Ishikawa (cell line): ENCODE measurements at regions not wholly inside any gene's neighbourhood (a gene's known extent, or its start where the extent isn't known, plus 50 kb on each side); places are given as distances from the start of the nearest gene placed in this dataset.

ENCODE experiments used
- CEBPB ChIP-seq: IDR thresholded peaks from 2 replicates; pipeline ENCODE4 v1.6.1; 2012
- CREB1 ChIP-seq: IDR thresholded peaks from 2 replicates; pipeline ENCODE4 v1.6.1; 2012; ENCODE audit warnings: low read depth
- EGR1 ChIP-seq: IDR thresholded peaks from 2 replicates; pipeline ENCODE4 v1.6.1; 2012
- EP300 ChIP-seq: IDR thresholded peaks from 2 replicates; pipeline ENCODE4 v1.6.1; 2012; ENCODE audit warnings: borderline replicate concordance
- FOXM1 ChIP-seq: IDR thresholded peaks from 2 replicates; pipeline ENCODE4 v1.6.1; 2012; ENCODE audit warnings: low read depth, borderline replicate concordance
- NFIC ChIP-seq: IDR thresholded peaks from 2 replicates; pipeline ENCODE4 v1.6.1; 2012
- RAD21 ChIP-seq: IDR thresholded peaks from 2 replicates; pipeline ENCODE4 v1.6.1; 2012; ENCODE audit warnings: low read depth
- TAF1 ChIP-seq: IDR thresholded peaks from 2 replicates; pipeline ENCODE4 v1.6.1; 2012; ENCODE audit warnings: low read depth, mild to moderate bottlenecking
- TCF12 ChIP-seq: IDR thresholded peaks from 2 replicates; pipeline ENCODE4 v1.6.1; 2012; ENCODE audit warnings: low read depth
- TEAD4 ChIP-seq: IDR thresholded peaks from 2 replicates; pipeline ENCODE4 v1.6.1; 2012
- YY1 ChIP-seq: IDR thresholded peaks from 2 replicates; pipeline ENCODE4 v1.6.1; 2012; ENCODE audit warnings: low read depth
- ZBTB7A ChIP-seq: IDR thresholded peaks from 2 replicates; pipeline ENCODE4 v1.6.1; 2012; ENCODE audit warnings: low read depth
- TF ChIP-seq, protein P1 (sequence below): IDR thresholded peaks from 2 replicates; pipeline ENCODE4 v1.6.1; 2012
- TF ChIP-seq, protein P2 (sequence below): IDR thresholded peaks from 2 replicates; pipeline ENCODE4 v1.6.1; 2012; ENCODE audit warnings: low read depth, mild to moderate bottlenecking
- TF ChIP-seq, protein P3 (sequence below): IDR thresholded peaks from 2 replicates; pipeline ENCODE4 v1.6.1; 2012

DNA sequence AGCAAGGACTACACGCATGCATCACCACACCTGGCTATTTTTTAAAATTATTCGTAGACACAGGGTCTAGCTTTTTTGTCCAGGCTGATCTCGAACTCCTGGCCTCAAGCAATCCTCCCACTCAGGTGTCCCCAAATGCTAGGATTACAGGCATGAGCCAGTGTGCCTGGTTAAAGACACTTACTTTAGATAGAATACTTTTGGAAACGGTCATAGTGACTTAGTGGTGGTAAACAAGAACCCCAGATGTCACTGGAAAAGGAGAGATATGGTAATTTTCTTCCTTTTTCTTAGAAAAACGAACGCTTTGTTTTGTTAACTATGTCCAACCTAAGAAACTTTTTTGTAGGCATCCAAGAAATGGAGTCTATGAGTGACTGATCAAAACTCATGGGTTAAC lies 137.3 kb downstream of the TFAP2B start:
- no peak for TF ChIP-seq FOXM1
- TF ChIP-seq TAF1 = no peak
- TF ChIP-seq, protein P1, sequence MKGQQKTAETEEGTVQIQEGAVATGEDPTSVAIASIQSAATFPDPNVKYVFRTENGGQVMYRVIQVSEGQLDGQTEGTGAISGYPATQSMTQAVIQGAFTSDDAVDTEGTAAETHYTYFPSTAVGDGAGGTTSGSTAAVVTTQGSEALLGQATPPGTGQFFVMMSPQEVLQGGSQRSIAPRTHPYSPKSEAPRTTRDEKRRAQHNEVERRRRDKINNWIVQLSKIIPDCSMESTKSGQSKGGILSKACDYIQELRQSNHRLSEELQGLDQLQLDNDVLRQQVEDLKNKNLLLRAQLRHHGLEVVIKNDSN = no peak
- no peak for TF ChIP-seq EGR1
- no peak for TF ChIP-seq YY1

DNA sequence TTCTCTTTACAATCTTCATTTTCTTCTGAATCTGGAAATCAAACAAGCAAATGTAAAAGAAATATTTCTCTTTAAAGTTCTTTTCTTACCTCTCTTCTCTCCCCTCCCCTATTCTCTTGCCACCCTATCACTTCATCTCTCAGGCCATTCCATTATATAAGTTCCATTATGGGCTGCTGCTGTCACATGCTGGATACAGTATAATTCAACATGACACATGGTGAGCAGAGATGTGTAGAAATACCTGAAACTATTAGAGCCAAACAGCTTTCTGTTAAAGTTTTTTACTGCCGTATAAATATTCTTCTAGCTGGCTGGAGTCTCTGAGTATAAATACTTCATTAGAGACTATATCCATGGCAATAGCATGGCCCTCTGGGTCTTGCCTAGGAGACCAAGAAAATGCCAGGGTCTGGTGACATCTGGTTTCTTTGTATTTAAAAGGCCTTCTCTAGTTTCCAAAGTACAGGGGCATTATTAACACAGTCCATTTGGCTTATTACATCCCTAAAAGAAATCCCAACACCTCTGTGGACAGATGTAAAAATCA lies 139.6 kb downstream of the TFAP2B start:
- no peak for TF ChIP-seq YY1
- no peak for TF ChIP-seq NFIC
- TF ChIP-seq TCF12 = no peak
- TF ChIP-seq TAF1 = no peak
- TF ChIP-seq, protein P2, sequence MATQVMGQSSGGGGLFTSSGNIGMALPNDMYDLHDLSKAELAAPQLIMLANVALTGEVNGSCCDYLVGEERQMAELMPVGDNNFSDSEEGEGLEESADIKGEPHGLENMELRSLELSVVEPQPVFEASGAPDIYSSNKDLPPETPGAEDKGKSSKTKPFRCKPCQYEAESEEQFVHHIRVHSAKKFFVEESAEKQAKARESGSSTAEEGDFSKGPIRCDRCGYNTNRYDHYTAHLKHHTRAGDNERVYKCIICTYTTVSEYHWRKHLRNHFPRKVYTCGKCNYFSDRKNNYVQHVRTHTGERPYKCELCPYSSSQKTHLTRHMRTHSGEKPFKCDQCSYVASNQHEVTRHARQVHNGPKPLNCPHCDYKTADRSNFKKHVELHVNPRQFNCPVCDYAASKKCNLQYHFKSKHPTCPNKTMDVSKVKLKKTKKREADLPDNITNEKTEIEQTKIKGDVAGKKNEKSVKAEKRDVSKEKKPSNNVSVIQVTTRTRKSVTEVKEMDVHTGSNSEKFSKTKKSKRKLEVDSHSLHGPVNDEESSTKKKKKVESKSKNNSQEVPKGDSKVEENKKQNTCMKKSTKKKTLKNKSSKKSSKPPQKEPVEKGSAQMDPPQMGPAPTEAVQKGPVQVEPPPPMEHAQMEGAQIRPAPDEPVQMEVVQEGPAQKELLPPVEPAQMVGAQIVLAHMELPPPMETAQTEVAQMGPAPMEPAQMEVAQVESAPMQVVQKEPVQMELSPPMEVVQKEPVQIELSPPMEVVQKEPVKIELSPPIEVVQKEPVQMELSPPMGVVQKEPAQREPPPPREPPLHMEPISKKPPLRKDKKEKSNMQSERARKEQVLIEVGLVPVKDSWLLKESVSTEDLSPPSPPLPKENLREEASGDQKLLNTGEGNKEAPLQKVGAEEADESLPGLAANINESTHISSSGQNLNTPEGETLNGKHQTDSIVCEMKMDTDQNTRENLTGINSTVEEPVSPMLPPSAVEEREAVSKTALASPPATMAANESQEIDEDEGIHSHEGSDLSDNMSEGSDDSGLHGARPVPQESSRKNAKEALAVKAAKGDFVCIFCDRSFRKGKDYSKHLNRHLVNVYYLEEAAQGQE = no peak
- TF ChIP-seq RAD21 = no peak
- TF ChIP-seq EGR1 = no peak
- TF ChIP-seq, protein P3, sequence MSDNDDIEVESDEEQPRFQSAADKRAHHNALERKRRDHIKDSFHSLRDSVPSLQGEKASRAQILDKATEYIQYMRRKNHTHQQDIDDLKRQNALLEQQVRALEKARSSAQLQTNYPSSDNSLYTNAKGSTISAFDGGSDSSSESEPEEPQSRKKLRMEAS = no peak
- TF ChIP-seq FOXM1 = no peak
- TF ChIP-seq CREB1 = no peak
- TF ChIP-seq, protein P1 = no peak

DNA sequence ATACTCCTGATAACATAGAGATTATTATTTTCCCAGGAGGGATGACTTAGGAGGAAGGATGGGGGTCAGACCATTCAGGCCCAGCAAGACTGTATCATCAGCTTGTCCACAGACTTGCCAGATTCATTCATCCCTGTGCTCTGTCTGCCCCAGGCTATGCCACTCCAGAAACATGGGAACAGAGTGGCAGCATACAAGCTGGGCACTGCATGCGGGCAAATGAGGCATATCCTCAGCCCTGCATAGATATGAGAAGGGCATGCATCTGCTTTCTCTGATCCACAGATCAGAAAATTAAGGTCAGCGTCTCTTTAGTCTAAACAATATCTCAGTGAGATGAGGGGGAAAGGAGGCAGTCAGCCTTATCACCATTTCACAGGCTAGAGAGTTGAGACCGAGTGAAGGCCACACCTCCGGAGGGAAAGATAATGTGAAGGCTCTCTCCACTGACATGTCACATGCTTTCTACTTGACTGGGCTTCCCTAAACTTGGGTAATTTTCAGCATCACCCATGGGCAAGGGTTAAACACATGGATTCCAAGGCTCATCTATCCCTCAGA lies 140.5 kb downstream of the TFAP2B start:
- TF ChIP-seq ZBTB7A (no peak), FOXM1 (no peak), CEBPB (no peak), RAD21 (no peak), TCF12 (no peak), NFIC (no peak)
- TF ChIP-seq, protein P3 = no peak

DNA sequence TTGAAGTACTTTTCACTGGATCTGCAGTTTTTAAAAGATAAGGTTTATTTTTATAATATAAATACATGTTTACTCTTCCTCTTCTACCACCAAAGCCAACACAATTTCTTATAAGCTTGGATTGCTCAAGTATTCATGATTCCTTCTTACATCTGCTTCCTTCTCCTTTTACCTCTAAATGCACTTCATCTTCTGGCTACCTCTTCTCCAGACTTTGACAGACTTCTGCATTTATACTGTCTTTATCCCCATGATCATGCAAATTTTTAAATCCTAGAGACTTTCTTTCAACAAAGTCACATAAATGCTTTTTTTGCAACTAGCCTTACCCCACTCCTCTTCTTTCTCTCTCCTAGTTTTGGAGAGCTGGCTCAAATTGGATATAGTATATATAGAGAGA lies 142.9 kb downstream of the TFAP2B start:
- no peak for TF ChIP-seq EGR1
- TF ChIP-seq YY1 = no peak
- no peak for TF ChIP-seq NFIC
- TF ChIP-seq TAF1 = no peak
- no peak for TF ChIP-seq TEAD4
- TF ChIP-seq CEBPB = no peak
- TF ChIP-seq TCF12 = no peak

DNA sequence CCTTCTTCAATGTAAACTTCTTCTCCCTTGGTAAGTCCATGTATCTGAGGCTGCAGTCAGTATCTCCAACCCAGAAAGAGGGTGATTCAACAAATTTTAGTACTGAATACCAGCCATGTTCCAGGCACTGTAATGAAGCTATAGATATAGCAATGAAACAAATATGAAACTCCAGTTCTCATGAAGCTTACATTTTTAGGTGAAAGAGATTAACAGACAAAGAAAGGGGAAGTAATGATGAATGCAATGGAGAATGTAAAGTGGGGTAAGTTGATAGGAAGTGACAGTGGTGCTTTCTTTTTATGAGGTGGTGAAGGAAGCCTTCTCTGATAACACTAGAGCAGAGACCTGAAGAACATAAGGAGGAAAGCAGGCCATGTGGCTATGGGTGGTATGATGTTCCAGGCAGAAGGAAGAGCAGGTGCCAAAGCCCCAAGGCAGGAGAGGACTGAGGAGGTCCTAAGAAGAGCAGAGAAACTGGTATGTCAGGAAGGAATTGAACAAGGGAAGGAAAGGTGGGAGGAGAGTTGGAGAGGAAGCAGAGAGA lies 143.6 kb downstream of the TFAP2B start:
- TF ChIP-seq EGR1 (no peak), EP300 (no peak), TEAD4 (no peak), FOXM1 (no peak), NFIC (no peak), TAF1 (no peak), YY1 (no peak), RAD21 (no peak), CREB1 (no peak), ZBTB7A (no peak), TCF12 (no peak), CEBPB (no peak)
- TF ChIP-seq, protein P2 = no peak
- TF ChIP-seq, protein P1 = no peak
- TF ChIP-seq, protein P3 = no peak

DNA sequence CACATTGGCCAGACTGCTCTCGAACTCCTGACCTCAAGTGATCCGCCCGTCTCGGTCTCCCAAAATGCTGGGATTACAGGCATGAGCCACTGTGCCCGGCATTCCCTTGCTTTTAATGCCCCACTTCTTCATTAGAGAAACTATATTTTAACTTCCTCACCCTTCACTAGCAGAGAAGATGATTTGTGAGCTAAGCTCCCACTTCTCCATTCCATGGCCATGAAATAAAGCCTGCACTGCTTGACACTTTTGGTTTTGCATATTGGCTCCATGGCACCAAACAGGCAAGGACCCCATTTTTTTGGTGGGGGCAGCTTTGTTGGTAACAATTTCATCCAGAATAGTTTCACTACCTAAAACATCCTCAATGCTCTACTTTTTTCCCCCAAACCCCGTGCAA lies 145.3 kb downstream of the TFAP2B start:
- TF ChIP-seq NFIC = no peak
- TF ChIP-seq TEAD4 = no peak
- TF ChIP-seq EP300 = no peak
- TF ChIP-seq CREB1 = no peak
- TF ChIP-seq, protein P3 = no peak
- TF ChIP-seq ZBTB7A = no peak
- TF ChIP-seq EGR1 = no peak
- TF ChIP-seq TCF12 = no peak
- no peak for TF ChIP-seq FOXM1
- TF ChIP-seq RAD21 = no peak
- TF ChIP-seq YY1 = no peak
